Cardiac muscle cell (in vitro differentiated cells and primary cell): ENCODE measurements at regions not wholly inside any gene's neighbourhood (a gene's known extent, or its start where the extent isn't known, plus 50 kb on each side); places are given as distances from the start of the nearest gene placed in this dataset.

Experiments
- DNase-seq, 2 donors: peaks; one replicate each; pipeline versions ENCODE4 v3.0.0 to v3.0.0-alpha.2; 2010 to 2017; ENCODE audit warnings: low read depth in 1 of 2, low spot score in 1 of 2
- H3K27ac ChIP-seq: fragments of 200-600 bp; sonication (generic); 2 replicates; pipeline ENCODE4 v1.5.1; 2016
- H3K27me3 ChIP-seq: fragments of 200-600 bp; sonication (generic); 2 replicates; pipeline ENCODE4 v1.6.0; 2016; ENCODE audit warnings: control low read depth
- H3K36me3 ChIP-seq: fragments of 200-600 bp; sonication (generic); 2 replicates; pipeline ENCODE4 v1.5.1; 2016; ENCODE audit warnings: control low read depth
- H3K4me1 ChIP-seq: fragments of 200-600 bp; sonication (generic); 2 replicates; pipeline ENCODE4 v1.8.1; 2017; ENCODE audit warnings: low read depth, mild to moderate bottlenecking, mixed run types
- H3K4me3 ChIP-seq: fragments of 200-600 bp; sonication (generic); 2 replicates; pipeline ENCODE4 v1.5.1; 2016; ENCODE audit warnings: mild to moderate bottlenecking
- H3K9me3 ChIP-seq: fragments of 200-600 bp; sonication (generic); 2 replicates; pipeline ENCODE4 v1.5.1; 2017; ENCODE audit warnings: low read depth, mild to moderate bottlenecking, control low read depth
- TF ChIP-seq, protein P1 (sequence below): IDR thresholded peaks from 2 replicates; pipeline ENCODE4 v1.5.1; 2012; ENCODE audit warnings: low read depth, mild to moderate bottlenecking, low read length

- H3K27ac ChIP-seq, result no peak overlapping the region
- no peak overlapping the region for H3K4me3 ChIP-seq
- TF ChIP-seq, protein P1, sequence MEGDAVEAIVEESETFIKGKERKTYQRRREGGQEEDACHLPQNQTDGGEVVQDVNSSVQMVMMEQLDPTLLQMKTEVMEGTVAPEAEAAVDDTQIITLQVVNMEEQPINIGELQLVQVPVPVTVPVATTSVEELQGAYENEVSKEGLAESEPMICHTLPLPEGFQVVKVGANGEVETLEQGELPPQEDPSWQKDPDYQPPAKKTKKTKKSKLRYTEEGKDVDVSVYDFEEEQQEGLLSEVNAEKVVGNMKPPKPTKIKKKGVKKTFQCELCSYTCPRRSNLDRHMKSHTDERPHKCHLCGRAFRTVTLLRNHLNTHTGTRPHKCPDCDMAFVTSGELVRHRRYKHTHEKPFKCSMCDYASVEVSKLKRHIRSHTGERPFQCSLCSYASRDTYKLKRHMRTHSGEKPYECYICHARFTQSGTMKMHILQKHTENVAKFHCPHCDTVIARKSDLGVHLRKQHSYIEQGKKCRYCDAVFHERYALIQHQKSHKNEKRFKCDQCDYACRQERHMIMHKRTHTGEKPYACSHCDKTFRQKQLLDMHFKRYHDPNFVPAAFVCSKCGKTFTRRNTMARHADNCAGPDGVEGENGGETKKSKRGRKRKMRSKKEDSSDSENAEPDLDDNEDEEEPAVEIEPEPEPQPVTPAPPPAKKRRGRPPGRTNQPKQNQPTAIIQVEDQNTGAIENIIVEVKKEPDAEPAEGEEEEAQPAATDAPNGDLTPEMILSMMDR, result no peak
- no peaks in the 10 kb centered on the region for H3K27me3 ChIP-seq
- no peaks in the 10 kb centered on the region for H3K36me3 ChIP-seq
- H3K4me1 ChIP-seq, result no peaks in the 10 kb centered on the region
- no peaks in the 10 kb centered on the region for H3K9me3 ChIP-seq
- no peak for DNase-seq
These were observed 142.3 kb upstream of the CHL1 start for GRCh38 chr3:54240-54639.

- DNase-seq, result no peak
- TF ChIP-seq, protein P1, result no peak
- Histone ChIP-seq H3K4me1 (no peaks in the 10 kb centered on the region), H3K27me3 (no peaks in the 10 kb centered on the region), H3K4me3 (no peak overlapping the region), H3K36me3 (no peaks in the 10 kb centered on the region), H3K9me3 (no peaks in the 10 kb centered on the region), H3K27ac (no peak overlapping the region)
These were observed 139.9 kb upstream of the CHL1 start for GRCh38 chr3:56672-57071.

- H3K4me1 ChIP-seq, result no peaks in the 10 kb centered on the region
- TF ChIP-seq, protein P1, result no peak
- DNase-seq, result no peak
- H3K9me3 ChIP-seq, result no peaks in the 10 kb centered on the region
- H3K27me3 ChIP-seq, result no peaks in the 10 kb centered on the region
- no peaks in the 10 kb centered on the region for H3K36me3 ChIP-seq
- H3K4me3 ChIP-seq, result no peak overlapping the region
- H3K27ac ChIP-seq, result no peak overlapping the region
These were observed 136.7 kb upstream of the CHL1 start for GRCh38 chr3:59854-60253.

- no peak for DNase-seq
- no peaks in the 10 kb centered on the region for H3K9me3 ChIP-seq
- TF ChIP-seq, protein P1, result no peak
These were observed 133.3 kb upstream of the CHL1 start for GRCh38 chr3:63095-63765.

GRCh38 chr3:69690-70089 is 126.9 kb upstream of the CHL1 start:
- peak in 1 of 2 donors; percentile 9 for DNase-seq
- no peaks in the 10 kb centered on the region for H3K4me1 ChIP-seq
- H3K4me3 ChIP-seq, result no peak overlapping the region
- H3K27me3 ChIP-seq, result no peaks in the 10 kb centered on the region
- H3K36me3 ChIP-seq, result no peaks in the 10 kb centered on the region
- H3K9me3 ChIP-seq, result no peaks in the 10 kb centered on the region
- H3K27ac ChIP-seq, result no peak overlapping the region
- TF ChIP-seq, protein P1, result no peak

More at GRCh38 chr3:63095-63765, 133.3 kb upstream of the CHL1 start:
- H3K27ac ChIP-seq, result no peak overlapping the region
- no peaks in the 10 kb centered on the region for H3K27me3 ChIP-seq
- no peaks in the 10 kb centered on the region for H3K36me3 ChIP-seq
- H3K4me1 ChIP-seq, result no peaks in the 10 kb centered on the region
- no peak overlapping the region for H3K4me3 ChIP-seq
